HEK293 (cell line): ENCODE measurements at regions not wholly inside any gene's neighbourhood (a gene's known extent, or its start where the extent isn't known, plus 50 kb on each side); places are given as distances from the start of the nearest gene placed in this dataset.

Source experiments
- CTCF ChIP-seq: fragments of 450-650 bp; formaldehyde crosslinking; IDR thresholded peaks from 2 replicates; pipeline ENCODE4 v1.5.1; 2016; ENCODE audit warnings: missing biosample characterization, missing genetic modification characterization
- IKZF3 ChIP-seq: fragments of 450-650 bp; IDR thresholded peaks from 2 replicates; pipeline ENCODE4 v1.5.0; 2018; ENCODE audit warnings: missing biosample characterization, mild to moderate bottlenecking, missing genetic modification characterization, moderate library complexity
- TF ChIP-seq, protein P1 (sequence below): fragments of 450-650 bp; formaldehyde crosslinking; conservative IDR thresholded peaks from 2 replicates; pipeline ENCODE4 v1.5.1; 2016; ENCODE audit warnings: low read depth, missing biosample characterization, missing genetic modification characterization

GRCh38 chr4:110876866-110877265 lies 254.0 kb upstream of the PITX2 start:
- TF ChIP-seq, protein P1, sequence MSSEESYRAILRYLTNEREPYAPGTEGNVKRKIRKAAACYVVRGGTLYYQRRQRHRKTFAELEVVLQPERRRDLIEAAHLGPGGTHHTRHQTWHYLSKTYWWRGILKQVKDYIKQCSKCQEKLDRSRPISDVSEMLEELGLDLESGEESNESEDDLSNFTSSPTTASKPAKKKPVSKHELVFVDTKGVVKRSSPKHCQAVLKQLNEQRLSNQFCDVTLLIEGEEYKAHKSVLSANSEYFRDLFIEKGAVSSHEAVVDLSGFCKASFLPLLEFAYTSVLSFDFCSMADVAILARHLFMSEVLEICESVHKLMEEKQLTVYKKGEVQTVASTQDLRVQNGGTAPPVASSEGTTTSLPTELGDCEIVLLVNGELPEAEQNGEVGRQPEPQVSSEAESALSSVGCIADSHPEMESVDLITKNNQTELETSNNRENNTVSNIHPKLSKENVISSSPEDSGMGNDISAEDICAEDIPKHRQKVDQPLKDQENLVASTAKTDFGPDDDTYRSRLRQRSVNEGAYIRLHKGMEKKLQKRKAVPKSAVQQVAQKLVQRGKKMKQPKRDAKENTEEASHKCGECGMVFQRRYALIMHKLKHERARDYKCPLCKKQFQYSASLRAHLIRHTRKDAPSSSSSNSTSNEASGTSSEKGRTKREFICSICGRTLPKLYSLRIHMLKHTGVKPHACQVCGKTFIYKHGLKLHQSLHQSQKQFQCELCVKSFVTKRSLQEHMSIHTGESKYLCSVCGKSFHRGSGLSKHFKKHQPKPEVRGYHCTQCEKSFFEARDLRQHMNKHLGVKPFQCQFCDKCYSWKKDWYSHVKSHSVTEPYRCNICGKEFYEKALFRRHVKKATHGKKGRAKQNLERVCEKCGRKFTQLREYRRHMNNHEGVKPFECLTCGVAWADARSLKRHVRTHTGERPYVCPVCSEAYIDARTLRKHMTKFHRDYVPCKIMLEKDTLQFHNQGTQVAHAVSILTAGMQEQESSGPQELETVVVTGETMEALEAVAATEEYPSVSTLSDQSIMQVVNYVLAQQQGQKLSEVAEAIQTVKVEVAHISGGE (tag by site-specific recombination): no peak
- TF ChIP-seq CTCF (tag by site-specific recombination) (no peak), IKZF3 (tag by site-specific recombination) (no peak)
